ENCODE measurements at regions not wholly inside any gene's neighbourhood (a gene's known extent, or its start where the extent isn't known, plus 50 kb on each side); places are given as distances from the start of the nearest gene placed in this dataset.

DNA sequence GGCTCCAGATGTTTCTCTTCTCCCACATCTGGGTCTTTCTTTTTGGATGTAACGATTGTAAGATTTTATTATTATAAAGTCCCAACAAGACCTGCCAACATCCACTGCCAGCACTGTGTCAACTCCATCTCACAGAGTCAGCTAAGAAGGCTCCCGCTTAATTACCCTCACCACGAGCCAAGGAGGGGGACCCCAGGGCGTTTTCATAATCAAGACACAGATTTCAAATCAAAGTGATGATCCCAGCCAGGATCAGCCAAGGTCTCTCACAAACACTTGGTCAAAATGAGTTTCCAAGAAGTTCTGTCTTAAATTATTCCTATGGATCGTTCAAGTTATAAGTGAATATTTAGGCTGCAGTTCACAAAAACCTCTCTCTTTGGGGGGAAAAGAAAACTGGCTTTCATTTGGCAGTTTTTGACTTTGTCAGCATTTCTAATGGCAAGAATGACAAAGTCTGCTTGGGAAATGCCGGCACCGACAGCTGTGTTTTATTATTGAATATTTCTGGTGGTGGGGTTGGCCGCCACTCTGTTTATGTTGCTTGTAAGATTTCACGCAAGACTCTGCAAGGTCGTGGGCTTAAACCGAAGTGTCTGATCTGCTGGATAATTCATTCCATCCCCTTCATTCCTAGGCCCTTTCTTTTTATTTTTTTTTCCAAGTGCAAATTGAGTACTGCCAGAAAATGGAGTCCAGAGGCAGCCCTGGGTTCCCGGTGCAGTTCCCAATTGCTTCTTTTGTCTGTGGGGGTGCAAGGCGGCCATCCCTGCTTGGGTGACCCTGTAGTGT is 170.2 kb upstream of the PMEPA1 start:
- TF ChIP-seq, protein P1, sequence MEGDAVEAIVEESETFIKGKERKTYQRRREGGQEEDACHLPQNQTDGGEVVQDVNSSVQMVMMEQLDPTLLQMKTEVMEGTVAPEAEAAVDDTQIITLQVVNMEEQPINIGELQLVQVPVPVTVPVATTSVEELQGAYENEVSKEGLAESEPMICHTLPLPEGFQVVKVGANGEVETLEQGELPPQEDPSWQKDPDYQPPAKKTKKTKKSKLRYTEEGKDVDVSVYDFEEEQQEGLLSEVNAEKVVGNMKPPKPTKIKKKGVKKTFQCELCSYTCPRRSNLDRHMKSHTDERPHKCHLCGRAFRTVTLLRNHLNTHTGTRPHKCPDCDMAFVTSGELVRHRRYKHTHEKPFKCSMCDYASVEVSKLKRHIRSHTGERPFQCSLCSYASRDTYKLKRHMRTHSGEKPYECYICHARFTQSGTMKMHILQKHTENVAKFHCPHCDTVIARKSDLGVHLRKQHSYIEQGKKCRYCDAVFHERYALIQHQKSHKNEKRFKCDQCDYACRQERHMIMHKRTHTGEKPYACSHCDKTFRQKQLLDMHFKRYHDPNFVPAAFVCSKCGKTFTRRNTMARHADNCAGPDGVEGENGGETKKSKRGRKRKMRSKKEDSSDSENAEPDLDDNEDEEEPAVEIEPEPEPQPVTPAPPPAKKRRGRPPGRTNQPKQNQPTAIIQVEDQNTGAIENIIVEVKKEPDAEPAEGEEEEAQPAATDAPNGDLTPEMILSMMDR (IDR thresholded peaks at IDR 0.05 in 2 of 3, conservative IDR thresholded peaks at IDR 0.05 in 1 of 3; ENCODE audit: control insufficient read depth in 2 of 3, extremely low read depth in 1 of 3, insufficient read depth in 1 of 3, low read depth in 3 of 3, low read length in 3 of 3): no peak
- TF ChIP-seq, protein P2, sequence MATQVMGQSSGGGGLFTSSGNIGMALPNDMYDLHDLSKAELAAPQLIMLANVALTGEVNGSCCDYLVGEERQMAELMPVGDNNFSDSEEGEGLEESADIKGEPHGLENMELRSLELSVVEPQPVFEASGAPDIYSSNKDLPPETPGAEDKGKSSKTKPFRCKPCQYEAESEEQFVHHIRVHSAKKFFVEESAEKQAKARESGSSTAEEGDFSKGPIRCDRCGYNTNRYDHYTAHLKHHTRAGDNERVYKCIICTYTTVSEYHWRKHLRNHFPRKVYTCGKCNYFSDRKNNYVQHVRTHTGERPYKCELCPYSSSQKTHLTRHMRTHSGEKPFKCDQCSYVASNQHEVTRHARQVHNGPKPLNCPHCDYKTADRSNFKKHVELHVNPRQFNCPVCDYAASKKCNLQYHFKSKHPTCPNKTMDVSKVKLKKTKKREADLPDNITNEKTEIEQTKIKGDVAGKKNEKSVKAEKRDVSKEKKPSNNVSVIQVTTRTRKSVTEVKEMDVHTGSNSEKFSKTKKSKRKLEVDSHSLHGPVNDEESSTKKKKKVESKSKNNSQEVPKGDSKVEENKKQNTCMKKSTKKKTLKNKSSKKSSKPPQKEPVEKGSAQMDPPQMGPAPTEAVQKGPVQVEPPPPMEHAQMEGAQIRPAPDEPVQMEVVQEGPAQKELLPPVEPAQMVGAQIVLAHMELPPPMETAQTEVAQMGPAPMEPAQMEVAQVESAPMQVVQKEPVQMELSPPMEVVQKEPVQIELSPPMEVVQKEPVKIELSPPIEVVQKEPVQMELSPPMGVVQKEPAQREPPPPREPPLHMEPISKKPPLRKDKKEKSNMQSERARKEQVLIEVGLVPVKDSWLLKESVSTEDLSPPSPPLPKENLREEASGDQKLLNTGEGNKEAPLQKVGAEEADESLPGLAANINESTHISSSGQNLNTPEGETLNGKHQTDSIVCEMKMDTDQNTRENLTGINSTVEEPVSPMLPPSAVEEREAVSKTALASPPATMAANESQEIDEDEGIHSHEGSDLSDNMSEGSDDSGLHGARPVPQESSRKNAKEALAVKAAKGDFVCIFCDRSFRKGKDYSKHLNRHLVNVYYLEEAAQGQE (IDR thresholded peaks at IDR 0.05; ENCODE audit: low read depth, low read length): no peak
- no peak for TF ChIP-seq POLR2A (IDR thresholded peaks at IDR 0.05; ENCODE audit: low read depth, low read length)

All from GM12878 (cell line).